Ammon's horn (tissue), 1 donor: ENCODE measurements at regions not wholly inside any gene's neighbourhood (a gene's known extent, or its start where the extent isn't known, plus 50 kb on each side); places are given as distances from the start of the nearest gene placed in this dataset.
A peak's percentile ranks its signal among the peaks of the same experiment; 100 is the strongest.

Experiments
- DNase-seq: peaks from one replicate; pipeline ENCODE4 v3.0.0-alpha.2; 2016; ENCODE audit warnings: low spot score

DNA sequence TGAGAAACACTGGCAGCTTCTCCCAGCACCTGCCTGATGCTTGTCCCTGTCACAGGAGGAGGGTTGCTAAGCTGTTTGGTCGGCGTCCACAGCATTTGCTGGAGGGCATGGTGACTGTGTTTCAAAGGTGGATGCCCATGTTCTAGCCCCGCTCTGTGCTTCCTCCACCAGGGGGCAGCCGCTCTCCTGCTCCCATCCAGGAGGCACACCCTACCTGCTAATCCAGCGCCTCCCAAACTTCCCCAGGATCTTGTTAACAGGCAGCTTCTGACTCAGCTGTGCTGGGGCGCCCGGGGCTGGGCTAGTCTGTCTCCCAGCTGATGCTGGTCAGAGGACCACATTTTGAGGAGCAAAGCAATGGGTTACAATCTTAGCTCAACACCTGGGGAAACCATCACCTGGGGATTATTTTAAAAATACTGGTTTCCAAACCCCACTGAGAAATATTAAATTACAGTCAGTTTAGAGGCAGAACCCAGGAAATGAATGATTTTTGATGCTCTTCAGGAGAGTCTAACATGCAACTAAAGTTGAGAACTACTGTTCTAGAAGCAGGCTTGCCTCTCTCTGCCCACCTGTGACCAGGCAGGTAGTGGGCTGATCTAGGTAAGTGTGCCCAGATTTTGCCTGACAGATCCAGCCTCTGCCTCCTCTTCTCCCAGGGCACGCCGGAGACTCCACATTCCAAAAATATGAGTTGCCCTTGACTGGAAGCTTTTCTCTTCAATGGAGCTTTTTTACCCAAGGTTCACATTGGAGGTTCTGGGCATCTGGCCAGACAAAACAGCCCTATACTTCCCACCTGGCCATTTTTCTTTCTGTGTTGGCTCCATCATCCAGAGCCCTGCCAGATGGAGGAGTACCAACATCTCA, 92.7 kb upstream of the GPR26 start:
- no peak for DNase-seq

DNA sequence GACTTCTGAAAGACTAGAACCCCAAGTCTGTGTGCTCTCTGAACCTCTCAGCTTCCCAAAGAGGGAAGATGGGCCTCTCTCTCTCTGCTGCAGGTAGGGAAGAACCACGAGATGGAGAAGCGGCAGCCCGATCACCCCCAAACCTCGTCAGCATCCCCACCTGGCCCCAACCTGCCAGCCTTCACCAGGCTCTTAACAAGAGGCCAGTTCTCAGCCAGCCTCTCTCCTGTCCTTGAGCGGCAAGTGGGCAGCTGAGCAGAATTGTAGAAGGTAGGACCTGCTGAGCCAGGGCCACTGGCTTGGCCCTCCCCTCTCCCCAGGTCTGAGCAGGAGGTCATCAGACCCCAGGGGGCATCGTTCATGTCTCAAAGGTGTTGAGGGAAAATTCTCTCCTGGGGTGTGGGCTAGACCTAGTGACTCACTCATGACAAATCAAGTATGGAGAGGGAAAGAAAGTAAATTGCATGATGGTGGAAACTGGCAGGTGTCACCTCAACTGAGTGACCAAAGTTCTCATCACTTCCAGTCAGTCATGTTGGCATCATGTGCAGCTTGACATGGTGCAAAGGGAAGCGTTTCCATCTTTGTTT, 92.0 kb upstream of the GPR26 start:
- no peak for DNase-seq

DNA sequence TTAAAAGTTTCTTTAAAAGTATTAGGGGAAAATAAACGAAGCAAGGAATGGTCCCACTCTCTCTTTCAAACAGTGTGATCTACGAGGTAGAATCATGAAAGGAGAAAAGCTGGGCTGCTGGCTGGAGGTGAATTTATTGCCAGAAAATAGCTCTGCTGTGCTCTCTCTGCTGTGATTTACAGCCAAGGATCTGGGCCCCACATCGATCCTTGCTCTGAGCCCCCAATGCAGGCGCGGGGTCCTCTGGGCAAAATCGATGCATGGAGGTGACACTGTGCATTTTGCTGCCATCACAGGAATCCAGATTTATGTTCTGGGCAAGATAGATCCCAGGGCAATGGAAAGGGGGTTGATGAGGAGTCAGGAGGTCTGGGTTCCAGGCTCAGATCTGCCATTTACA, 91.0 kb upstream of the GPR26 start:
- no peak for DNase-seq

DNA sequence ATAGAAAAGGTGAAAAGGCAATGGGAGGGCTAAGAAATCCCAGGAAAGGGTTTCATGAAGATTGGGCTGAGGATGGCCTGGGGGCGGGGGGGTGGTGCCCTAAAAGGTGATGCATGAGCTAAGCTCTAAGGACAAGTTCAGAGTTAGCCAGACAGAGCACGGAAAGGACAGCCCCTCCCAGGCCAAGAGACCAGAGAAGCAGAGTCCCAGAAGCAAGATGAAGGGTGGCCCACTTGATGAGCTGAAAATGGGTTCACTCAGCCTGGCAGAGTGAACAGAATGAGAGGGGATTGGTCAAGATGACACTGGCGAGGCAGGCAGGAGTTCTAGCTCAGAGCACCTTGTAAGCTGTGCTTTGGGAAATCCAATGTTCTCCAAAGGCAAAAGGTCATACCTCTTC, 89.4 kb upstream of the GPR26 start:
- no peak for DNase-seq

DNA sequence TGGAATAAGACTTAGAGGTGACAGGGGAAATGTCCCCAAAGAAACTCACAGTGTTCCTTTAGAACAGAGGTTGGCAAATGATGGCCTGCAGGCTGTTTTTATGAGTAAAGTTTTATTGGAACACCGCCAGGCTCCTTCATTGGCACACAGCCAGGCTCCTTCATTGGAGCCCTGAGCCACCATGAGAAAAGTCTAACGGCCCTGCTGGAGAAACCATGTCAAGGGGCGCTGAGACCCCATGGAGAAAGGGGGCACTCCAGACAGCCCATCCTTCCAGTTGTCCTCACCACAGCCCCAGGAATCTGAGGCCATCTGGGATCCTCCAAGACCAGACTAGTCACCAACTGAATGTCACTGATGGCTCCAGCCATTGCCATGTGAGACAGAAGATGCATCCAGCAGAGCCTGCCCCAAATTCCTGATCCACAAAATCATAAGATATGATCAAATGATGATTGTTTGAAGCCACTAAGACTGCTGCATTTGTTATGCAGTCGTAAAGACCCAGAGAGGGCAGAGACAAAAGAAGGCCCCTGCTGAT, 88.2 kb upstream of the GPR26 start:
- DNase-seq: no peak

DNA sequence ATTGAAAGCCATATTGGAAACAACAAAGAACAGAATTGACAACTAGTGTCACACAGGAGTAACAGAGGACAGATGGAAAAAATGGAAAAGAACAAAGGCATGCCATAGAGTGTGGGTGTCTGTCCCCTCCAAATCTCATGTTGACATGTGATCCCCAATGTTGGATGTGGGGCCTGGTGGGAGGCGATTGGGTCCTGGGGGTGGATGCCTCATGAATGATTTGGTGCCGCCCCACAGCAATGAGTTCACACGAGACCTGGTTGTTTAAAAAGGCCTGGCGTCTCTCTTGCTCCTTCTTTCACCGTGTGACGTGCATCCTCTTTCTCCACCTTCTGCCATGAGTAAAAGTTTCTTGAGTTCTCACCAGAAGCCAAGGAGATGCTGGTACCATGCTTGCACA, 87.4 kb upstream of the GPR26 start:
- DNase-seq: no peak

DNA sequence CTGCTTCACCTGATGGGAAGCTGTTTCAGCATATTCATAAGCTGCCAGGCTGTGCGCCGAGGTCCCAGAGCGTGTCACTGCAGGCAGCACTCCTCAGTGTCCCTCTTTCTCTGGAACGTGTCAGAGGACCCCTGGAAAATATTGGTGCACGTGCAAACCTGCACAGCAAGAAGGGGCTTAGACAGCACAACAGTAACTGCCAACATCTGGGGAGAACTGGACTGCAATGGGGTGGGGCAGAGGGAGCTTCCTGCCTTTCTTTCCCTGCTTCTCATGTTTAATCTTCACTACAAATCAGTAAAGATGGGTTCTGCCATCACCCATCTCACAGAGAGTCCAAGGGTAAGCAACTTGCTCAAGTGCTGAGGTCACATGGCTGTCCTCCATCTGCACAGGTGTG, 86.5 kb upstream of the GPR26 start:
- no peak for DNase-seq

DNA sequence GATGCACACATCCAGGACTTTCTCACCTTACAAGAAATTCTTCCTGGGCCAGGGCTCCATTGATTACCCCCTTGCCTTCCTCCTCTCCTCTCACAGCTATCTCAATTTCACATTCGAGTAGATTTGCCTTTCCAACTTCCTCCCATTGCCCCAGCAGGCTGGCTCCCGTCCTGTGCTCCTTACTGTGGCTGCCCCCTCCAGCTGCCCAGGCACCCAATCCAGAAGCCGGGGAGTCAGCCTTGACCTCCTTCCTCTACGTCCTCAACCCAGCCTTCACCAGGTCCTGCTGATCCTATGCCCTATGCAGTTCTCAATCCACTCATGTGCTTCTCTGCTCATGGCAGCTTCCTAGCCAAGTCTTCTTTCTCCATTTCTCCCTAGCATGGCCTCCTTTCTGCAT, 85.7 kb upstream of the GPR26 start:
- DNase-seq: no peak

DNA sequence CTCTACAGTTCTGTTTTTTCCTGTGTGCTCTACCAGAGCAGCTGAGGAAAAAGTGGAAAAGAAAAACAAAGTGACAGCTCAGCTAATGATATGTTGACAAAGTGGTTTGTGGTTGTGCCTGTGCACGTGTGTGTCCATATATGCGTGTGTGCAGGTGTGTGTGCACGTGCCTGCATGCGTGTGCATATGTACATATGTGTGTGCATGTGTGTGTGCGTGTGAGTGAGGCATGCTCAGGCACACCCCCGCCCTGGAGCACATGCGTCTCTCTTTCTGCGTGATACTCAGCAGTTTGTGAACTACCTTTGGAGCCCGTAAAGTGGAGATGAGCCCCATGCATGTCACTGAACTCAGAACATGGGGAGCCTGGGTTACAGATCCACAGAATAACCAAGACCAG, 84.5 kb upstream of the GPR26 start:
- DNase-seq: no peak

DNA sequence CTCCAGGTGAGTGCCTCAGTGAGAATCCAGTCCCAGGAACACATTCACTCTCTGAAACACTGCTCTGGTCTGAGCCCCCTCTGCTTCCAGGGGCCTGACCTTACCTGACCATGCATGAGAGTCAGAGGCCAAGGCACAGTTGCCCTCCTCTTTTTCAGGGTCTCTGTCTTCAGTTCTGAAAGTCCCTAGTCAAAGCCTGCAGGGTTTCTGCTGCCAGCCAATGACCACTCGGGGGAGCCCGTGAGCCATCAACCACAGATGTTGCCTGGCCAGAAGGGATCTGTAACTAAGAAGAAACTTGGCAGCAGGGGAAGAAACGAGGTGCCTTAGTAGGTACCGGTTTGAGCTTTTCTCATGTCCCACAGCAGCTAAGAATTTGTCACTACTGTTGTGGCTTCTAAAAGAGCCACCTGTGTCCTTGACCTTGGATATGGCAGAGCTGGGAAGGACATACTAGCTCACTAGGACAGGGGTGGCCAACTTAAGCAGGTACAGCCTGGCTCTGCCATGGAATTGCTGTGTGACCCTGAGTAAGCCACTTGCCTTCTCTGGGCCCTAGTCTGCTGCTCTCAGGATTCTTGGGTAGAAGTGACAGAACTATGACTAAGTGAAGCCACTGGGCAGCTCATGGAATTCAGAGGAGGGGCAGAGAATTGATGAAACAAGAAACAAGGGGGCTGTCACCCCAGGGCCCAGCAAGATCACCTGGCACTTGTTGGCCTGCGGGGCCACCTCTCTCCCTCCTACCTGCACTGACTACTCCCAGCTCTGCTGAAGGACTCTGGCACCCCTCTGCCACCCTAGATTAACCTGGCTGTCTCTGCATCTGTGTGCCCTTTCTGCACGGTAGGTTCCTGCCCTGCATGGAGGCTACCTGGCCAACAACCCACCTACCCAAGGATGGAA, 83.8 kb upstream of the GPR26 start:
- peak; percentile 86 for DNase-seq

DNA sequence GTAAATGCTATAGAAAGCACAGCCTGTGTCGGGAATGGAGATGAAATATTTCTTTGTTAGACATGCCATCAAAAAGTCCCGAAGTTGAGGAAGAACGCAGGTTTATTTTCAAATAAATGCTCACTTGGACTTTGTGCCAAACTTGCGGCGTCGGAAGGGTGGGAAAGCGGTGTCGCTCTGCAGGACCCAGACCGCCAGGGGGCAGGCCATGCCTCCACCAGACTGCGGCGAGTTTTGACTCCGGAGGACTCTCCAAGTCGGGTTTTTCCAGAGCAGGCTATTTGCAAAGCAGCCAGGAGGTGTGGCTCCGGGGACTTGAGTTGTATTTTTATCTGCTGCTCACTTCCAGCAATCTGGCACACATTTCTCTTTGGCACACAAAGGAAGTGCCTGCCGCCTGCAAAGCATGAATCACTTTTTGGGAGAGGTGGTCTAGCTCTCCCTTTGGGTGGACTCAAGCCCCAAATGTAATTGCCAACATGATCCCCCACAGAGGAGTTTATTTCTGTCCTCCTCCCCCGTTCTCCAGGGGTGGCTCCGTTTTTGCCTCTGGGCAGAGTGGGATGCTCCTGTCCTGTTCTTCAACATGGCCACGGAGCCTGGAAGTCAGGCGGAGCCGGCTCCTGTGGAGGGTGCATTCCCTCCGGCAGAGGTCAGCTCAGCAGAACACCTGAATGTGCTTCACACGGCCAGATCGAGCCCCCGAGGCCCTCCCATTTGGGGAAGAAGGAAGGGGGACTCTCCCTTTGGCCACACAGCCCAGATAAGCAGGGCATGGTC, 82.3 kb upstream of the GPR26 start:
- peak; percentile 85 for DNase-seq

DNA sequence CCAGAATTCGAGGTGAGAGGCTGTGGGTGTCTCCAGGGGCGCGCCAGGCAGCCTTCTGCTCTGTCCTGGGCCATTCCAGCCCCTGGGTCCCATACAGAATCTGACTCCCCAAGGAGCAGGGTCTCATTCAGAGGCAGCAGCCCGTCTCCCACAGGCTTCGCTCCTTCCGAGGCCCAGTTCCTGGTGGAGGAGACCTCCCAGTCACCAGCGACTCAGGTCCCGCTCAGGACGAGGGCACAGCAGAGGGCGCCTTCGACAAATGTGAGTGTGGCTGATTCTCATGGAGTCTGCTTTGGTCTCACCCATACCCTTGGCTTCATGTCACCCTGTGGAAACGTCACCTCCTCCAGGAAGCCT, 81.8 kb upstream of the GPR26 start:
- DNase-seq: no peak

DNA sequence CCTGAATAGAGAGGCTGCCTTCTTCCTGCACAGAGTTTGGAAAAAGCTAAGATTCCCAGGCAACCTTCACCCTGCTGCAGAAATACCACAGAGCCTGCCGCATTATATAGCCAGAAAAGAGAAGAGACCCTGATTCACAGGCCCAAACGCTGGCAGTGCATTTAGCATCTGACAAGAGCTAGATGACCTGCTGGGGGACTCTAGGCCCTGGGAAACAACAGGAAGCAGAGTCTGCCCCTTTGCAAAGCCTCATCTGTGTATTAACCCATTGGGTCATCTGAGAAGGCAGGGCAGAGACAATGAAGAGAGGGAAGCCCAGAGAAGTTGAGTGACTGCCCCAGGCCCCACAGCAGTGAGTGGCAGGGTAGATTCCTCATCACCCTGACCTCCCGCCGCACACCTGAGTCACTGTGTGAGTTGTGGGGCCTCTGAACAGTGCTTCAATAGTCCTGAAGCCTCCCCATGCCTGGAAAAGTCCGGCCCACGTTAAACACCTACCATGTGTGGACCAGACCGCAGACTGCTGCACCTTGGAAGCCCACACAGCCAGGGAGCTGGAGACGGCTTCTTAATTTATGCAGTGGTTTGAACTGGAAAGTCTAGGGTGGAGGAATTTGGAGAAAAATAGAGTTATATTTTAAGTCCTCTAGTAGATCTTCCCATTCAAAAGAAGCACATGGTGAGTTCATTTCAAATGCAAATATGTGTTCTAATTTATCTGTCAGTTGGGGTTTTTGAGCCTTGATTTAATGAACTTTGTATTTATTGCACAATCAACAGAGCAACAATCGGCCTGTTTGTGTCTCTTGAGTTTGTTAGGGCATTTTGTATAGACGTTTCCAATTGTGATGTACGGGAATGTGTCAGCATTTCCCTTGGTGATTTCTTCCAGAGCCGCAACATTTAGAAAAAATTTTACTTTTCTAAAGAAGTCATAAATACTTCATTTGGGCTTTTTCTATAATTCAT, 80.4 kb upstream of the GPR26 start:
- no peak for DNase-seq

DNA sequence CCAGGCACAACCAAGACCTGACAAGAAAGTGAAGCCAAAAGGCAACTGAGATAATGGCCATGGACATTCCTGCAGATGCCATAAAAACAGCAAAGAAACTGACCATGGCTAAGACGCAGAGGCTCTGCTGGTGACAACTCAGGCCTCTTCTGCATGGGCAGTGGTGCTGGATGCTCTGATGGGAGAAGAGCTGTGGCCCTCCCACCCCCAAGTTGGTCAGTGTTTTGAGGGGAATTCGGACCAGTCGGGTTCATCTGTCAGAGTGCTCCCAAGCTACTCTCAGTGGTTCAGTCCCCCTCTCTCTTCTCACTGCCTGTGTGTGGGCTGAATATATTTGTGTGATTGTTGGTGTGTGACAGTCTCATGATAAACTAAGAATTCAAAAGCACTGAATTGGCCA, 79.0 kb upstream of the GPR26 start:
- DNase-seq: no peak

DNA sequence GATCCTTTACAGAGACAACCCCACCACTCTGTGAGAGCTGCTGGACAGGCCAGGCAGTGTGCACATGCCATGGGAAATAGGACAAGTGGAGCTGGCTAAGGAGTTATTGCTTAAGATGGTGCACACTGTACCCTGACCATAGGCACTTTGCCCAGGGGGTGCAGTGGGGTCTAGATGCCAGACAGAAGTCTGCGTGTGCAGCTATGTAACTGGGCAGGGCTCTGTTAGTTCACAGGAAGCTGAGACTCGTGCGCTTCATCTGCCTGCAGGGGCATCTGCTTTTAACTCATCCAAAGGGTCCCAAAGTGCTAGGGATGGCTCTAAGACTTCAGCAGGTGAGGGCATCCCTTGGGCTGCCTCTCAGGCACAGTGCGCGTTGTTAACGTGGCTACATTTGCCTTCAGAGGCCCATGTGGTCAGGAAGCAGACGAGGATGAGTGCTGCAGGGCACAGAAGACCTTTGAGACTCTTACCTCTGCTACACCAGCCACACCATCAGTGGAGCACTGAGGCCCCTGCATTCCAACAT, 77.7 kb upstream of the GPR26 start:
- no peak for DNase-seq

DNA sequence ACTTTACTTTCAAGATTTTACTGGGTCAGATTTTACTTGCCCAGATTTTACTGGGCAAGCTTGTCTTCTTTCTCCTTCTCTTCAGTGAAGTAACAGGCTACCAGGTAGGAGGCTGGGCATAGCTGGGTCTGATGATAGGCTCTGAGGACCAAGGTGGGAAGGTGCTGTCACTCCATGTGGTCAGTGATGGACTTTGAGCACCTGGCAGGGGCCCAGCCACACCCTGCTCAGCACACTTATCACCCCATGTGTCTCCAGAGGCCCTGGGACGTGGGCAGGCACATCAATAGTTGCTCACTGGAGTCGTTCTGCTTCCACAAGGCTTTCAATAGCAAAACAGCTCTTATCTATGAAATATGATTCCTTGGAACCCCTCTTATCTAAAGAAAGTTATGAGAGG, 70.5 kb upstream of the GPR26 start:
- no peak for DNase-seq

DNA sequence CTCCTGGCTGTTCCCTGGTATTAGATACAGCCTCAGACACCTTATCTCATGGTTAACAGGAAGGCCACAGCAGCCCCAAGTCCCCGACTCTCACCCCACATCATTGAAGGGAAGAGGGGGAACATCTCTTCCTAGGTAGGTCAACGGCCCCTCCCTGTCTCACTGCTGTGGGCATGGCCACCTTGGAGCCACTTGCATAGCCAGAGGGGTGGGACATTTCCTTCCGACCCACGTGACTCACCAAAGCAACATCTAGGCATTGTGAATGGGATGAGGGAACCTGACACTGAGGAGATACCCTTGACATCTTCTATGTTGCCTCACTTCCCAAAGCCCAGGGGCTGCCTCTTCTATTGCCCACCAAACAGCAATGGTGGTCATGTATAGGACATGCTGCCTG, 68.5 kb upstream of the GPR26 start:
- DNase-seq: no peak

DNA sequence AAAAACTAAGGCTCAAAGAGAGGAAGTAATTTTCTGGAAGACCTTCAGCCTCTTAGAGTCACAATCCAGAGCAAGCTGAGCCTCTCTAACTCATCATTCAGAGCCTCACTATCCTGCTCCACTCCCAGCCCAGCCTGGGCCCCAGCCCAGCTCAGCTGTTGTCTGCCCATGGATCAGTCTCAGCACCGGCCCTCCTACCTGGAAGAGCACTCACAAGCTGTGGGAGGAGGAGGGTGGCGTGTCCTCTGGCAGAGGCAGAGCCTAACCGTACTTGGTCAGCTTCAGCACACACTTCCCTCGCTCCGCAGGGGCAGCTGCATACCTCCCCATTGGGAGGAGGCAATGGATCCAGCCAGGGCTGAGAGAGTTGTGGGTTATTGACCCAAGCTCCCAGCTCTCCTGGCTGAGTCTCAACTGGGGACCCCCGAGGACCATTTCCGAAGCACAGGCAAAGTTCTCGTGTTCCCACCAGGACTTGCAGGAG, 66.7 kb upstream of the GPR26 start:
- DNase-seq: no peak

DNA sequence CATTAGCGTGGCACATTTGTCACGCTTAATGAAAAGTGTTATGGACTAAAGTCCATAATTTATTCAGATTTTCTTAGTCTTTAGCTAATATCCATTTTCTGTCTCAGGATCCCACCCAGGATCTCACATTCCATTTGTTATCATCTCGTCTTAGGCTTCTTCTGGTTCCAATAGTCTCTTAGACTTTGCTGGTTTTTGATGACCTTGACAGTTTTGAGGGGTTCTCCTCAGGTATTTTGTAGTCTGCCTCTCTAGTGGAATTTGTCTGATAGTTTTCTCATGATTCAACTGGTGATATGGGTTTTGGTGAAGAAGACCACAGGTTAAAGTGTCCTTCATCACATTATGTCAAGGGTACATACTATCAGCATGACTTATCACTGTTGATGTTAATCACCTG, 66.0 kb upstream of the GPR26 start:
- DNase-seq: no peak

DNA sequence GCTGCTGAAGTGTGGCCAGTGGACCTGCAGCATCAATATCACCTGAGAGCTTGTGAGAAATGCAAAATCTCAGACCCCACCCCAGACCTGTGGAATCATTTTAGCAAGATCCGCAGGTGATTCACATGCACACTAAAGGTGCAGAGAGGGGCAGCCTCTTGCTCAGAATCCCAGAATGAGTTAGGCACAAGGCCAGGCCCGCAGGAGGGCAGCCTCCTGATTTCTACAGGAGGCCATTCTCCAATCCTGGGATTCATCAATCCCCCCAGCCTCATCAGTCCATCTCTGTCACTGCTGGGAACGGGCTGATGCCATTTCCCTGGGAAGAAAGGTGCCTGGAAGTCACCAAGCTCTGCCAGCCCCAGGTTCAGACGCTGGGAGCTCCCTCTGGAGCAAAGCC, 63.0 kb upstream of the GPR26 start:
- no peak for DNase-seq
